GM13976 (cell line): ENCODE measurements at regions not wholly inside any gene's neighbourhood (a gene's known extent, or its start where the extent isn't known, plus 50 kb on each side); places are given as distances from the start of the nearest gene placed in this dataset.

Experiments
- DNase-seq: peaks from one replicate; pipeline ENCODE4 v3.0.0; 2012; ENCODE audit warnings: low spot score
- CTCF ChIP-seq: IDR thresholded peaks from 2 replicates; pipeline ENCODE4 v1.5.1; 2012; ENCODE audit warnings: borderline replicate concordance, mild to moderate bottlenecking; ENCODE audit not compliant: insufficient read depth; ENCODE audit errors: extremely low read depth, missing control alignments, control extremely low read depth
- in situ Hi-C: fragments of 300-500 bp; cut with MboI; formaldehyde crosslinking; loops from one replicate; pipeline ENCODE4 v1.12.0; 2022; ENCODE audit warnings: low sequenced_read_pairs, mixed read lengths, inconsistent platforms; ENCODE audit not compliant: unreplicated experiment

GRCh38 chr12:85688837-85689236, 147.4 kb downstream of the RASSF9 start:
- DNase-seq, result no peak
- in situ Hi-C loops, result no loop called here
- TF ChIP-seq CTCF, result no peak

GRCh38 chr12:85690146-85690545, 146.1 kb downstream of the RASSF9 start:
- TF ChIP-seq CTCF, result no peak
- no peak for DNase-seq
- in situ Hi-C loops, result no loop called here

GRCh38 chr12:85693093-85693665, 143.0 kb downstream of the RASSF9 start:
- in situ Hi-C loops, result no loop called here
- DNase-seq, result no peak
- TF ChIP-seq CTCF, result no peak

GRCh38 chr12:85695097-85695715, 141.0 kb downstream of the RASSF9 start:
- no peak for TF ChIP-seq CTCF
- DNase-seq, result no peak
- in situ Hi-C loops, result no loop called here

GRCh38 chr12:85697003-85697402, 139.2 kb downstream of the RASSF9 start:
- in situ Hi-C loops, result no loop called here
- DNase-seq, result no peak
- TF ChIP-seq CTCF, result no peak

- no peak for TF ChIP-seq CTCF
- in situ Hi-C loops, result no loop called here
- no peak for DNase-seq
Observed at GRCh38 chr12:85698937-85699336, 137.3 kb downstream of the RASSF9 start.
